GM21528 (cell line): ENCODE measurements at regions not wholly inside any gene's neighbourhood (a gene's known extent, or its start where the extent isn't known, plus 50 kb on each side); places are given as distances from the start of the nearest gene placed in this dataset.

Experiments
- ATAC-seq: cut with Tn5 transposase; IDR thresholded peaks from one replicate; pipeline ENCODE4 v1.9.1; 2021; ENCODE audit warnings: mild to moderate bottlenecking, moderate library complexity; ENCODE audit not compliant: unreplicated experiment, low FRiP score

DNA sequence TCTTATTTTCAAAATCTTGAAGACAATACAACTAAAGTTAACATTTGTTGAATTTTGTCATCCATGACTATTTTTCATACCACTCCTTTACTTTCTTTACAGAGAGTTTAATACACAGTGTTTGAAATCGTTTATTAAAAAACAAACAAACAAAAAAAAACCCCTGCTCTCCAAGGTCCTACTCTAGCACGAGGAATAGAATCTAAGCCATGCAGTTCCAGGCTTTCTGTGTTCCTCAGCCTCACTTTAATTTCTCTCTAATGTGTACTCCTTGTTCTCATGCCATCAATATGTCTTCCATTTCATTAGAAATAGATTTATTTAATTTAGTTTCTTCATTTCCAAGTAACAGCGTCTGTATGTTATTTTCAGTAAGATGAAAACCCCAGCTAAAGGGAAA is 381.2 kb upstream of the MC4R start:
- ATAC-seq: no peak

DNA sequence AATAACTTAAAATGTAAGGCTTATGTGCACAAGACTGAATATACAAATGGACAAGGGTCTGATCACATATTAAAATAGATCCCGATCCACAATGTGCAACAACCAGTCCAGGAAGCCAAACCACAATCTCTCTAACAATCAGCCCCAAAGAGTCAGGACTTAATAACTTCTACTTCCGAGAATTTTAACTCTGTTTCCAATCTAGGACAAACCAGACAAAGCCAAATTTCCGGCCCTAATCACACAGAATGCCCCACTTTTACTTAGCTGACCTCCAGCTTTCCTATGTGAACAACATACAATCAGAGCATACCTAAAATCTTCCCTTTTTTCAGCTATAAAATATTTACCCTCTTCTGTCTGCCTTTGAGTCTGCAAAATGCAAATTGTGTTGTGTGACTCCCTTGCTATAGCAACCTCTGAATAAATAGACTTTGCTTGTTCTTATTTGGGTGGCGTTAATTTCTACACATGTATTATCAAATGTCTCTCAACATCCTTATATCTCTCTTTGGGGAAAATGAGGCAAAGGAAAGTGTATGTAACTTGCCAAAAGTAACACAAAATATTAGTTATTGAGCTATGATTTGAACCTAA is 381.9 kb upstream of the MC4R start:
- no peak for ATAC-seq

DNA sequence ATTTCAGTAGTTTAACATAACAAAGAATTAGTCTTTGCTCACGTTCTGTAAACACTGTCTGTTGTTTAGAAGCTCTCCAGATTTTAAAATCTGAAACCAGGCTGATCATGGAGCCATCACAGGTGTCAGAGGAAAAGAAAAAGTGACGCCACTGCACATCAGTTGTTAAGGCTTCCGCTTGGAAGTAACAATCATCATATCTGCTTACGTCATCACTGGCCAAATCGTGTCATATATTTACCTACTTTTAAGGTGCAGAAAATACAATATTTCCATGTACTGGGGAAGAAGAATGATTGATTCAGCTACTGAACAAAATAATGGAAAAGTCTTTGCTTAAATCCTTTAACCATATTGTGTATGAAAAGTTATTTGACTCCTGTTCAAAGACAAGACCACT is 382.6 kb upstream of the MC4R start:
- no peak for ATAC-seq

DNA sequence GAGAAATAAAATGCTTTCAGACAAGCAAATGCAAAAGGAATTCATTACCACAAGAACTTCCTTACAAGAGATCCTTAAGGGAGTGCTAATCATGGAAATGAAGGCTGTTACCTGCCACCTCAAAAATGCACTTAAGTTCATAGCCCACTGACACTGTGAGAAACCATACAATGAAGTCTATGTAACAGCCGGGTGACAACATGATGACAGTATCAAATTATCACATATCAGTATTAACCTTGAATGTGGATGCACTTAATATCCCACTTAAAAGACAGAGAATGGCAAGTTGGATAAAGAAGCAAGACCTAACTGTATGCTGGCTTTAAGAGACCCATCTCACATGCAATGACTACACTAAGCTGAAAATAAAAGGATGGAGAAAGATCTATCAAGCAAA is 403.4 kb upstream of the MC4R start:
- ATAC-seq: no peak

DNA sequence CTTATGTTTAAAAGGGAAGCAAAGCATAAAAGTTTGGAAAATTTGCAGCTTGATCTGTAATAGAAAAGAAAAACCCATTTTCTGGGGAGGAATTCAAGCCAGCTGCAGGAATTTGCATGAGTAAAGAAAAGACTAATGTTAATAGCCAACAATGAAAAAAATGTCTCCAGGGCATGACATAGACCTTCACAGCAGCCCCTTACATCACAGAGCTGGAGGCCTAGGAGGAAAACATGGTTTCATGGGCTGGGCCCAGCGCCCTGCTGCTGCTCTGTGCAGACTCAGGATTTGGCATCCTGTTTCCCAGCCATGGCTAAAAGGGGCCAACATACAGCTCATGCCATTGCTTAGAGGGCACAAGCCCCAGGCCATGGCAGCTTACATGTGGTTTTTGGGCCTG is 411.6 kb upstream of the MC4R start:
- no peak for ATAC-seq

DNA sequence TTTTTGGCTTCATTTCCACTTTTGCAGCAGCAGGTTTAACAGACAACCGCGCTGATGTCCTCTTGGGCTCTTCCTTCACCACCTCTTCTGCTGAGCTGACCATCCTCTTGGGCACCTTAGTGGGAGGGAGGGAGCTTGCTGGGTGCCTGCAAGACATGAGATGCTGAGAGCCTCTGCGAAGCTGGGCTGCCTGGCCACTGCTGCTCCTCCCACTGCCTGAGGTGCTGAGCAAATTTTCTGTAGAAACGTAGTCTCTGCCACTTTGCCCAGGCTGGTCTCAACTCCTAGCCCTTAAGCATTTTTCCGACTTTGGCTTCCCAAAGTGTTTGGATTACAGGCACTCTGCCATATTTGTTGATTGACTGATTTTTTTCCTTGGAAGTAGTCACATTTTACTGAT is 422.2 kb upstream of the MC4R start:
- no peak for ATAC-seq

DNA sequence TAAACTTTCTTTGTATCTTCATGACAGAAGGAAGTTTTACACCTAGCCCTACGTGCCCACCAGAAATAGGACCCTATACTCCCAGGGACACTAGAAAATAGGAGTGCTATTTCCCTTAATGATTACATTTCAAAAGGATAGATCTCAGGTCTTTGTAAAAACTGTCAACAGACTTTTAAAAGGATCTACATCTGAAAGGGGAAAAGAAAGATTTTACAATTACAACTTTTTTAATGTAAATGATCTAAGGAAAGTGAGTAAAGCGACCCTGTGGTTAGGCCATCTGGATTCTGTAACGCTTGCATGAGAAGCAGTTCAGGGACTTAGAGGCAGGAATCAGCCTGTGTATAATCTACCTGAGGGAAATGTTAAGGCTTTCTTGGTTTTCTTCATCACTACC is 431.8 kb upstream of the MC4R start:
- no peak for ATAC-seq

DNA sequence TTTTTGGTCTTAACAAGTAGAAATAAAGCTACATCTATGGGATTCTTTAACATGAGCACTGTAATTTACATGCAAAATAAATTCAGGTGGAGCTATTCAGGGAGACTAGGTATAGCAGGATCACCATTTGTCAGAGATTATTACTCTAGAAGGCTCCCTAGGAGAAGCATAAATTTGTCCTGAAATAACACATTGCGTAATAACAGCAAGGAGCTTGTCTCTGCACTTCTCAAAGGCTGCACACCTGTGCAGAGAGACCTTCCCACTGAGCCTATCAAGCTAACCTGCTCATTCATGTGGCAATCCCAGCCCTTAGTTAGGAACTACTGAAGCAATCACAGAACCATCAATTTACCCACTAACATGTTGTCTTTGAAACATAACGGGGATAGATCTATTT is 437.4 kb upstream of the MC4R start:
- ATAC-seq: no peak

DNA sequence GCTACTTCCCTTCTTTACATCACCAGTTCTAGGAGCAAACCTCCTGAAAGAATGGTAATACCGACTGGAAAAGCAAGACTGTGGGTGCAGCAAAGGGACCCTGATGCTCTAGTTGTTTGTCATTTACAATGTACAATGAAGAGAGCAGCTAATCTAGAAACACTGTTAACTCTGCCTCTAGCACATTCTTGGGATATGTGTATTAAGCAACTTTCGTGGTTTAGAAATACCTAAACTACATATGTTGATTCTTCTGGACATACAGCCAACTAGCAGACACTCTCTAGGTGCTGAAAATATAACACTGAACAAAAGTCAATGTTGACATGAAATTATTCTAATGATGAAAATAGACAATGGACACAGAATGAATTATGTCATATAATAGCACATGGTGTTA is 440.3 kb upstream of the MC4R start:
- no peak for ATAC-seq

DNA sequence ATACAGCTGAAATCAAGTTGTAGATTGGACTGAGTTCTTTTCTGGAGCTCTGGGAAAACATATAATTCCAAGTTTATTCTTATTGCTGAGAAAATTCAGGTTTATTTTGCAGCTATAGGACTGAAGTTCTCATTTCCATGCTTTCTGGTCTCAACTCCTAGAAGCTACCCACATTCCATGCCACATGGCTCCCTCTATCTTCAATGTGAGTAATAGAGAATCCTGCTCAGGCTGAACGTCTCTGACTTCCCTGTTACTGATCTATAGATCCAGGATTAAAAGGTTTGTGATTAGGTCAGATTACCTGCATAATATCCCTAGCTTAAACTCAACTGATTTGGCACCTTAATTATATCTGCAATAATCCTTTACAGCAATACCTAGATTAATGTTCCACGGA is 453.8 kb upstream of the MC4R start:
- no peak for ATAC-seq

DNA sequence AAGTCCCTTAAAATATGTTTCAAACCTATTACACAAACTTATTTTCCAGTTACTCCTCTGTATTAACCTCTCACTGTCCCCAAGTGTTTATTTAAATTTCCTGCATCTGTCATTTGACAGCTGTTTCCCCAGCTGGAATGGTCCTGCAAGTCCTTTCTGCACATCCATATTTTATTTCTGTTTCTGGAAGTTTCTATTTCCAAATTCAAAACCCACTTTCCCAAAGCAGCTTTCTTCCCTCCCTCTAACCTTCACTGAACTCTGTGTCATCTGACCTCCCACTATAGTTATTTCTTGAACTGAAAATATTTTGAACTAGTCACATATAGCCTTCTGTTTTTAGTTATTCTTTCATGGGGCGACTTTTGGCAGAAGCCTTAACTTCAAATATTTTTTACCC is 459.4 kb upstream of the MC4R start:
- no peak for ATAC-seq

DNA sequence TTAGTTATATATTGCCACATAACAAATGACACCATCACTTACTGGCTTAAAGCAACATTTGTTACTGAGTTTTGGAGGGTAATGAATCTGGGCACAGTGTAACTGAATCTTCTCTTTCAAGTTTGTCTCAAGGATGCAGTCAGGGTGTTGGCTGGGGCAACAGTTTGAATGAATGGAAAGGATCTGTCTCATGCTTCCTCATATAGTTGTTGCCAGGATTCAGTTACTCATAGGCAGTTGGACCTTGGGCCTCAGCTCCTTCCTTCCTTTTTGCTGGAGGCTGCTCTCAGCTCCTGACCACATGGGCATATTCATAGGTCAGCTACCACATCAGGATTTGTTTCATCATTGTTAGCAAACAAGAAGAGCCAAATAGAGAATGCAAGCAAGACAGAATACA is 466.1 kb upstream of the MC4R start:
- ATAC-seq: no peak

DNA sequence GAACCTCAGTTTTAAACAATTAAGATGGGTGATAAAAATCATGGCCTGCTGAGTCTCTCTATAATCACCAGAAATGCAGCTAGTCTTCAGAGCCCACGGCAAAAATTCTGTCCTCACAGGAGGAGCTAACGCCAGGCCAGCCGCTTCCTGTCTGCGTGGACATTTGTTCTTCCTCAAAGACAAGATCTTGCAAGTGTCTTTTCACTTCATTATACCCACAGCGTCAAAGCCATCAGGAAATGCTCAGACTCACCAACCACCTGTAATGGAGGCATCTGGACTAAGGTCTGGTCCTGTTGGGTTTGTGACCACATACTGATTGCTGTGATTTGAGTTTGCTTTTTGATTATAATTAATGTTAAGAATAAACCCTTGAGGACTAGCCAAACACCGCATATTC is 473.8 kb upstream of the MC4R start:
- ATAC-seq: no peak

DNA sequence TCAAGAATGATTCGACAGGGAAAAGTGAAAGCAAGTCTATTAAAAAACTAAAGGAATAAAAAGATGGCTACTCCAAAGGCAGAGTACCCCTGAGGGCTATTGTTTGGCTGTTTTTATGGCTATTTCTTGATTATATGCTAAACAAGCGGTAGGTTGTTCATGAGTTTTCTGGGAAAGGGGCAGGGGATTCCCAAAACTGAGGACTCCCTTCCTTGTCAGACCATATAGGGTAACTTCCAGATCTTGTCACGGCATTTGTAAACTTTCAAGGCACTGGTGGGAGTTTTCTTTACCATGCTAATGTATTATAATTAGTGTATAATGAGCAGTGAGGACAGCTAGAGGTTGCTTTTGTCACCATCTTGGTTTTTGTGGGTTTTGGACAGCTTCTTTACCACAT is 474.9 kb upstream of the MC4R start:
- no peak for ATAC-seq

DNA sequence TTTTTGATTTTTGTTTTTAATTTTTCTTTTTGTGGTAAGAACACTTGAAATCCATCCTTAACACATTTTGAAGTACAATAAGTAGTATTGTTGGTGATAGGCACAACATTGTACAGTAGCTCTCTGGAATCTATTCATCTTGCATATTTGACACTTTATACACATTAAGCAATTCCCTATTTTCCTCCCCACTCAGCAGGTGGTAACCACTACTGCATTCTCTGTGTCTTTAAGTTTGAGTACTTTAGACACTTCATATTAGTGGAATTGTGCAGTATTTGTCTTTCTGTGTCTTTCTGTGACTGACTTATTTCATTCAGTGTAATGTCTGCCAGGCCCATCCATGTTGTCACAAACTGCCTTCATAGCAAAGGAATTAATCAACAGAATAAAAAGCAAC is 471.7 kb upstream of the CDH20 start:
- no peak for ATAC-seq

DNA sequence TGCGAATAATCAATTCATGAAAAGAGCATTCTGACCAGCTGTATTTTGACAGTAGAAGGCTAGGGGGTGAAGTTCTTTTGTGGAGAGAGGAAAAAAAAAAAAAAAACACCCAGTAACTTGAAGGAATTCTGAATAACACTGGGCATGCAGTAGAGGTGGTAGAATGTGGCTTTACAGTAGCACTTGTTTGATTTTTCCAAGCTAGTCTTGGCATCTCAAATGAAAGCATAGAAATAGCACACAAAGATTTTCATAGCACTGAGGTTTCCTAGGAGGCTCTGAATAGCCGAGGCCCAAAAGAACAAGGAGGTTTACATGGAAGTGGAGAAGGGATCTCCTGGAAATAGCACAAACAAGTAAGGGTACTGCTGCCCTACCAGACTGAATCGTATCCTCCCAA is 470.2 kb upstream of the CDH20 start:
- no peak for ATAC-seq

DNA sequence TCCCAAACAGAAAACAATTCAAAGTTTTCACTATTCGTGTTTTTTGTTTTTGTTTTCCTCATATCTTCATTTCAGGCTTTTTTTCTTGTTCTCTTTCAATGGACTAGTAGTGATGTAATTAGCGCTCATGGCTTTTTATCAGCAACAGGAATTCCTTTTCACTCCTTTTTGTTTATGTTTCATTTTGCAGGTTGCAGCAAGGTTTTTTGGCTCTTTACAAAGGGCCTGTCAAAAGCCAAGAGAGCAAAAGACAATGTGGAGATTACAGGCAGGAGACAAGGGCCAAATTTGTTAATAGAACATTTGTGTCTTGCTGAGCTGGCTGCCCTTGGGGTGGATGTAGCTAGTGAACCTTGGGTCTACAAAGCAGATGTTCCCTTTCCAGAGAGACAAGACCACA is 467.4 kb upstream of the CDH20 start:
- no peak for ATAC-seq

DNA sequence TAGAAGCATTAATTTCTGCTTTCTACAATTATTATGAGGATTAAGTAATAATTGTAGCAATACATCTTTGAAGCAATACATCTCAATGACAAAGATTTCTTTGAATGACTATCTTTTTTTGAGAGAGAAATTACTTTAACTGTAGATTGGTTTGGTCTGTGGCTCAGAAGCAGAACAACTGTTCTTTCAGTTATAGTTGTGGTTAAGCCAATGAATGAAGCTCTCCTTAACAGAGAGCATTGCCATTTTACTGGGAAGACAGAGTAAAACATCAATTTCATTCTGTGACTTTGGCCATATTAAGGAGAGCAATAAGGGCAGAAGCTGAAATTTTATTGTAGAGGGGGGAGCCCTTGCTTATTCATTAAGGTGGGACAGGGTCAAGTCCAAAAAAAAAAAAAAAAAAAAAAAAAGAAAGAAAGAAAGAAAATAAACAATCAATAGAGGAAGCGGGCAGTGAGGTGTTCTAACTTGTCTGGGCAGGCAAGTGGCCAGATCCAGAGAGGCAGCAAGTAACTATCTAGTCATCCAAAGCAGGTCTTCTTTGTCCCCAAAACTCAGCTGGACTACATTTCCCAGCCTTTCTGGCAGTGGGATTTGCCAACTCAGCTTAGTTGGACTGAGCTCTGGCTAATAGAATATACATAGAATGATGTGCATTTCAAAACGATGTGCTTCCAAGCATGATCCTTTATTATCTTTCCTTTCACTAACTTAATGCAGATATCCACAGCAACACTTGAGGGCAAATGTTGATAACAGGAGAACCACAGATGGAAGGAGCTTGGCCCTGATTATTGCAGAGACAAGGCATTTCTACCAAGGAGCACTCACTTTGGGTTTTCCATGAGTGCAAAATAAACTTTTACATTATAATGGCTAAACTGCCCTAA is 462.7 kb upstream of the CDH20 start:
- no peak for ATAC-seq

DNA sequence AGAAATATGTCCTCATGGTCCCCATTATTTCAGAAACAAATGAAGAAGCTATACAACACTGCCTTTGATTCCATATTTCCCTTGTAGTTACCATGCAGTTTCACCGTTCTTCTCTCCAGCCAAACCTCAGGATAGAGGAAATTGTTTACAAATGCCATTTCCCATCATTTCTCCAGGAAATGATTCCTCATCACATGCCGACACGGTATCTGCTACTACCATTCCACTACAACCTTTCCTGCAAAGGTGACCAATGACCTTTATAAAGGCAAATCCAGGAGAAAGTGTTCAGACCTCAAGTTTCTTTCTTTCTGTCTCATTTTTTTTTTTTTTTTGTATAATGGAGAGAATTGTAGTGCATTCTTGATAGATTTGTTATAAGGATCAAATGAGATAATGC is 460.8 kb upstream of the CDH20 start:
- no peak for ATAC-seq

DNA sequence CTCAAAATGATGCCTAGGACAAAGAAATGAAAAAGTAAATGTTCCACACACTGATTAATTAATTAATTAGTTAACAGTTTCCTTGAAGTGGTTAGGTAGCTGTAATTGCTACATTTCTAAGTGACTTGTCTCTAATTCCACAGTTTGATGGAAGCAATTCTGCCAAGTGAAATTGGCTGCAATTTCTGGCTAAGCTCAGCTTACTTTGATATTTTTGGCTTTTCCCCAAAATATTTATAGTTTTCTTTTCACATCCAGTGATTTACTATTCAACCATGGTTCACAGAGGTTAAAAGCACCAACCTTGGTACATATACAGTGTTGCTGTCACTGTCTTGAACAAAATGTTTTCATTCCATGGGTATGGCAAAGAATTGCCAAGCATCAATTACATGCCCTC is 459.5 kb upstream of the CDH20 start:
- no peak for ATAC-seq

DNA sequence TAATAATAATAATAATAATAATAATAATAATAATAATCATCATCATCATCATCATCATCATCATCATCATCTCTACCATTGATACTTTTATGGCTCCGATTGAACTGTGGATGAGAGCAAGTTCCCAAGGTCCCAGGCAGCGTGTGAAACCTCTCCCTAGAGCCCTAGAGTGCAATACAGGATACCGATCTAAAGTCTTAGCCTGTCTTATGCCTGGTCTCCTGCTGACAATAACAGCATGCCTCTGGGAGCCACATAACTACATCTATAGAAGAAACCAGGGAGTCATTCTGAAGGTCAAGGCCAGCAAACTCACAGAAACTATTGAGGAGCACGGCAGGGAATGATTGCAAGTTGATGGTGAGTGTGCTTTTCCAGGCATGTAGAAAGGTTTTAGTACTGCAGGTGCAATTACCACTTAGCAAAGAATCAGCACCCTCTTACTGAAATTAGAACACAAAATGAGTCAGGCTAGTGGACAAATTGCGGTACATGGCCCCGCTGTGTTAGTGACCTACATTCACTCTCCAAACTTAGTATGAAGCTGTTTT is 457.2 kb upstream of the CDH20 start:
- ATAC-seq: no peak

DNA sequence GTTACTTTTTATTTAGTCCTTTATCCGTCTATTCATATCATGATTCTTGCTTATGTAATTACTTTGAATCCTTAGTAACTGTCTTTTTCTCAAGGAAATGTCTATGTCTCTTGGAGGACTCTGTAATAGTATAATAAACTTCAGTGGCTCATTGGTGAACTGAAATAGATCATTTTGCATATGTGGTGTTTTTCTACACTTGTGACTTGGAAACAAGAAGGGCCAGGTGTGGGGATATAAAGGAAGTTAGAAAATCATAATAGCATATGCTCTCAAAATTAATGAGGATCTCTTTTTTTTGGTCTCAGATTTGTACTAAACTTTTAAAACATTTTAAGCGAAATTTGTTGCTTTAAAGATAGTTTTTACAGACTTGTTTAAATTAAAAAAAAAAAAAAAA is 453.0 kb upstream of the CDH20 start:
- ATAC-seq: no peak
